ENCODE measurements at regions not wholly inside any gene's neighbourhood (a gene's known extent, or its start where the extent isn't known, plus 50 kb on each side); places are given as distances from the start of the nearest gene placed in this dataset.

- no peak for DNase-seq
These were observed 128.5 kb downstream of the QPCT start for GRCh38 chr2:37472959-37473358.

GRCh38 chr2:37476411-37476810 lies 132.0 kb downstream of the QPCT start:
- no peak for DNase-seq

GRCh38 chr2:37477921-37478320 lies 133.5 kb downstream of the QPCT start:
- DNase-seq: no peak

GRCh38 chr2:37481244-37481643 lies 136.8 kb downstream of the QPCT start:
- no peak for DNase-seq

GRCh38 chr2:37489041-37489456 lies 144.6 kb downstream of the QPCT start:
- no peak for DNase-seq

GRCh38 chr2:37489536-37489935 lies 145.1 kb downstream of the QPCT start:
- DNase-seq: no peak

- DNase-seq: no peak
These were observed 149.0 kb downstream of the QPCT start for GRCh38 chr2:37493425-37493824.

GRCh38 chr2:37499113-37499512 lies 154.7 kb downstream of the QPCT start:
- no peak for DNase-seq

- DNase-seq: no peak
These were observed 155.6 kb downstream of the QPCT start for GRCh38 chr2:37500031-37500430.

GRCh38 chr2:37501113-37501512 lies 156.7 kb downstream of the QPCT start:
- no peak for DNase-seq

- DNase-seq: no peak
These were observed 162.1 kb downstream of the QPCT start for GRCh38 chr2:37506407-37507050.

- no peak for DNase-seq
These were observed 162.6 kb downstream of the QPCT start for GRCh38 chr2:37507051-37507410.

- no peak for DNase-seq
These were observed 163.3 kb downstream of the QPCT start for GRCh38 chr2:37507703-37508102.

GRCh38 chr2:37512971-37513370 lies 158.5 kb downstream of the CDC42EP3 start:
- no peak for DNase-seq

GRCh38 chr2:37523814-37524362 lies 147.6 kb downstream of the CDC42EP3 start:
- DNase-seq: no peak

GRCh38 chr2:37526323-37526722 lies 145.1 kb downstream of the CDC42EP3 start:
- no peak for DNase-seq

- DNase-seq: no peak
These were observed 144.6 kb downstream of the CDC42EP3 start for GRCh38 chr2:37526856-37527255.

GRCh38 chr2:37527361-37527760 lies 144.1 kb downstream of the CDC42EP3 start:
- DNase-seq: no peak

- DNase-seq: no peak
These were observed 141.5 kb downstream of the CDC42EP3 start for GRCh38 chr2:37529830-37530415.

GRCh38 chr2:37532503-37532902 lies 138.9 kb downstream of the CDC42EP3 start:
- no peak for DNase-seq

GRCh38 chr2:37537316-37537715 lies 134.1 kb downstream of the CDC42EP3 start:
- DNase-seq: no peak

- no peak for DNase-seq
These were observed 129.9 kb downstream of the CDC42EP3 start for GRCh38 chr2:37541516-37541915.

GRCh38 chr2:37543999-37544557 lies 127.4 kb downstream of the CDC42EP3 start:
- DNase-seq: no peak

GRCh38 chr2:37544591-37545031 lies 126.8 kb downstream of the CDC42EP3 start:
- DNase-seq: no peak

Data from CD4-positive, alpha-beta T cell treated with Interleukin-17A for 4 hours (primary cell).